ENCODE measurements at regions not wholly inside any gene's neighbourhood (a gene's known extent, or its start where the extent isn't known, plus 50 kb on each side); places are given as distances from the start of the nearest gene placed in this dataset.
"Not testable (repeated sequence)": the region's sequence is repeated elsewhere in the genome, so short reads cannot be mapped to it uniquely, and the experiment has no call there.

DNA sequence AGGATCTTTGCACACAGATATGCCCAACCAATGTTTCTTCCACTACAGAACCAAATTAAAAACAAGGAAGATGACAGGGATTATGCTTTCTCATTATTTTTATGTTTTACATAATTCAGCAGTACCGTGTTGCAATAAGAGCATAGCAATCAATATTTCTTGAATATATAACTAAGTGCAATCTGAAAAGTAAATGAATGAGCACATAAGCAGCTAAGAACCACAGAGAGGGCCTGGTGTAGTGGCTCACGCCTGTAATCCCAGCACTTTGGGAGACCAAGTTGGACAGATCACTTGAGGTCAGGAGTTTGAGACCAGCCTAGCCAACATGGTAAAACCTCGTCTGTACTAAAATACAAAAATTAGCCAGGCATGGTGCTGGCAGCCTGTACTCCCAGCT, 423.7 kb downstream of the MRPL39 start:
- no peak for DNase-seq (ENCODE audit: insufficient read length, low spot score, missing footprints)
- Histone ChIP-seq H3K4me3 (ENCODE audit: insufficient read depth, low read length) (no peak overlapping the region), H3K27ac (ENCODE audit: low read depth, low read length) (no peak overlapping the region), H3K79me2 (ENCODE audit: insufficient read depth, low read length) (no peaks in the 10 kb centered on the region), H3K36me3 (ENCODE audit: insufficient read depth, low read length) (no peaks in the 10 kb centered on the region), H3K4me1 (ENCODE audit: insufficient read depth, low read length) (no peaks in the 10 kb centered on the region), H3K27me3 (ENCODE audit: insufficient read depth, low read length) (no peaks in the 10 kb centered on the region), H2AFZ (ENCODE audit: low read length) (no peak overlapping the region), H3K9me3 (ENCODE audit: low read depth, low read length) (no peaks in the 10 kb centered on the region), H3K4me2 (ENCODE audit: insufficient read depth, low read length) (no peak overlapping the region), H4K20me1 (ENCODE audit: insufficient read depth, low read length) (no peaks in the 10 kb centered on the region)
- TF ChIP-seq, protein P1, sequence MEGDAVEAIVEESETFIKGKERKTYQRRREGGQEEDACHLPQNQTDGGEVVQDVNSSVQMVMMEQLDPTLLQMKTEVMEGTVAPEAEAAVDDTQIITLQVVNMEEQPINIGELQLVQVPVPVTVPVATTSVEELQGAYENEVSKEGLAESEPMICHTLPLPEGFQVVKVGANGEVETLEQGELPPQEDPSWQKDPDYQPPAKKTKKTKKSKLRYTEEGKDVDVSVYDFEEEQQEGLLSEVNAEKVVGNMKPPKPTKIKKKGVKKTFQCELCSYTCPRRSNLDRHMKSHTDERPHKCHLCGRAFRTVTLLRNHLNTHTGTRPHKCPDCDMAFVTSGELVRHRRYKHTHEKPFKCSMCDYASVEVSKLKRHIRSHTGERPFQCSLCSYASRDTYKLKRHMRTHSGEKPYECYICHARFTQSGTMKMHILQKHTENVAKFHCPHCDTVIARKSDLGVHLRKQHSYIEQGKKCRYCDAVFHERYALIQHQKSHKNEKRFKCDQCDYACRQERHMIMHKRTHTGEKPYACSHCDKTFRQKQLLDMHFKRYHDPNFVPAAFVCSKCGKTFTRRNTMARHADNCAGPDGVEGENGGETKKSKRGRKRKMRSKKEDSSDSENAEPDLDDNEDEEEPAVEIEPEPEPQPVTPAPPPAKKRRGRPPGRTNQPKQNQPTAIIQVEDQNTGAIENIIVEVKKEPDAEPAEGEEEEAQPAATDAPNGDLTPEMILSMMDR (IDR thresholded peaks at IDR 0.05; ENCODE audit: extremely low read depth, low read depth, low read length): no peak

- H4K20me1 ChIP-seq (ENCODE audit: insufficient read depth, low read length); H3K4me2 ChIP-seq (ENCODE audit: insufficient read depth, low read length); H3K4me3 ChIP-seq (ENCODE audit: insufficient read depth, low read length); H3K4me1 ChIP-seq (ENCODE audit: insufficient read depth, low read length); H2AFZ ChIP-seq (ENCODE audit: low read length); H3K36me3 ChIP-seq (ENCODE audit: insufficient read depth, low read length); H3K27me3 ChIP-seq (ENCODE audit: insufficient read depth, low read length); DNase-seq (ENCODE audit: insufficient read length, low spot score, missing footprints); H3K79me2 ChIP-seq (ENCODE audit: insufficient read depth, low read length); H3K9me3 ChIP-seq (ENCODE audit: low read depth, low read length); H3K27ac ChIP-seq (ENCODE audit: low read depth, low read length): not testable (repeated sequence)
Observed at GRCh38 chr21:25181690-25182089, 425.6 kb downstream of the MRPL39 start.

GRCh38 chr21:25179116-25179515, 428.2 kb downstream of the MRPL39 start:
- Histone ChIP-seq H2AFZ (ENCODE audit: low read length) (no peak overlapping the region), H3K4me2 (ENCODE audit: insufficient read depth, low read length) (no peak overlapping the region), H3K4me3 (ENCODE audit: insufficient read depth, low read length) (no peak overlapping the region), H3K79me2 (ENCODE audit: insufficient read depth, low read length) (no peaks in the 10 kb centered on the region), H4K20me1 (ENCODE audit: insufficient read depth, low read length) (no peaks in the 10 kb centered on the region), H3K27me3 (ENCODE audit: insufficient read depth, low read length) (no peaks in the 10 kb centered on the region), H3K36me3 (ENCODE audit: insufficient read depth, low read length) (no peaks in the 10 kb centered on the region), H3K4me1 (ENCODE audit: insufficient read depth, low read length) (no peaks in the 10 kb centered on the region), H3K27ac (ENCODE audit: low read depth, low read length) (no peak overlapping the region), H3K9me3 (ENCODE audit: low read depth, low read length) (no peaks in the 10 kb centered on the region)
- TF ChIP-seq, protein P1 (IDR thresholded peaks at IDR 0.05; ENCODE audit: extremely low read depth, low read depth, low read length): no peak
- DNase-seq (ENCODE audit: insufficient read length, low spot score, missing footprints): no peak

DNA sequence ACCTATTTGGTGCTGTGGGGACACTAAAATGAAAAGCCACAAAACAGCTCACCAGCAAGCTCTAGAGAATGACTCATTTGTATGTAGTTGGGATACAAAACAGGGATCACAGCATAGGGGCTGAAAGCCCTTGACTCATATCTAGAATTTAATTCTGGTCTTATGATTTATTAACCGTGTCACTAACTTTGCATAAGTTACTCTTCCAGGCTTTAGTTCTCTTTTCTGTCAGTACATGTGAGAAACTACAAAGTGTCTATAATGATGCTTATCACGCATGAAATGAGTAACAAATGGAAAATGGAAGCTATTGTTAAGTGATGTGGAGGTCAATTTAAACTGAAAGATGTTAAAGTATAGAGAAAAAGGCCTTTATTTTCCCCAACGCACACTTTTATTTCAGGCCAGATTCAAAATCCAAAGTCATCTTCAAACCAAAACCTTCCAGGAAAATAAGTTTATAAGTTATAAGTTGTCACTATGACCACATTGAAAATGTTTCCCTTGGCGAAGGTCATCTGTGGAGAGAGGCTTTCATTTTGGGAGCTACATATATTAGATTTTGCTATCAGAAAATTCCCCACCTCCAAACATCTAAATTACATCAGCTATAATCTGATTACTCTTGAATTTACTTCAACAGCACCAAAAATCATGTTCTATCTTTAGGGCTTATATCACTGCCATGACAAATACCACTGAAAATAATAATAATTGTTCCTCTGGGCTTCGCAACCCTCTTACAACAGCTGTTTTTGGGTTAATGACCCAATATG, 430.5 kb downstream of the MRPL39 start:
- Histone ChIP-seq H4K20me1 (ENCODE audit: insufficient read depth, low read length) (no peaks in the 10 kb centered on the region), H3K9me3 (ENCODE audit: low read depth, low read length) (no peaks in the 10 kb centered on the region), H3K27me3 (ENCODE audit: insufficient read depth, low read length) (no peaks in the 10 kb centered on the region), H2AFZ (ENCODE audit: low read length) (no peak overlapping the region), H3K36me3 (ENCODE audit: insufficient read depth, low read length) (no peaks in the 10 kb centered on the region), H3K4me3 (ENCODE audit: insufficient read depth, low read length) (no peak overlapping the region), H3K4me2 (ENCODE audit: insufficient read depth, low read length) (no peak overlapping the region), H3K4me1 (ENCODE audit: insufficient read depth, low read length) (no peaks in the 10 kb centered on the region), H3K79me2 (ENCODE audit: insufficient read depth, low read length) (no peaks in the 10 kb centered on the region), H3K27ac (ENCODE audit: low read depth, low read length) (no peak overlapping the region)
- DNase-seq (ENCODE audit: insufficient read length, low spot score, missing footprints): no peak
- TF ChIP-seq, protein P1 (IDR thresholded peaks at IDR 0.05; ENCODE audit: extremely low read depth, low read depth, low read length): no peak
